Heart right ventricle (tissue), 16 donors: ENCODE measurements at regions not wholly inside any gene's neighbourhood (a gene's known extent, or its start where the extent isn't known, plus 50 kb on each side); places are given as distances from the start of the nearest gene placed in this dataset.
"Not testable (repeated sequence)": the region's sequence is repeated elsewhere in the genome, so short reads cannot be mapped to it uniquely, and the experiment has no call there.

Source experiments
- ATAC-seq, 8 donors: fragments of 200-7000 bp; cut with Tn5 transposase; one replicate each; pipeline ENCODE4 v1.9.1; 2020; ENCODE audit warnings: mild to moderate bottlenecking in 8 of 8, moderate library complexity in 8 of 8, moderate number of reproducible peaks in 1 of 8
- DNase-seq, 2 donors: peaks; one replicate each; pipeline ENCODE4 v3.0.0-alpha.2; 2020
- H3K27ac ChIP-seq, 10 donors: fragments of 200-600 bp; sonication (generic) in 2 of 10; one replicate each; pipeline versions ENCODE4 v1.5.0 to v1.8.0; 2020 to 2022; ENCODE audit warnings: mild to moderate bottlenecking in 3 of 10
- H3K27me3 ChIP-seq, 7 donors: fragments of 200-600 bp; one replicate each; pipeline ENCODE4 v1.8.0; 2021 to 2022; ENCODE audit warnings: mild to moderate bottlenecking in 2 of 7
- H3K36me3 ChIP-seq, 9 donors: fragments of 200-600 bp; sonication (generic) in 1 of 9; one replicate each; pipeline versions ENCODE4 v1.5.0 to v1.8.0; 2020 to 2022; ENCODE audit warnings: mild to moderate bottlenecking in 2 of 9
- H3K4me1 ChIP-seq, 9 donors: fragments of 200-600 bp; sonication (generic) in 1 of 9; one replicate each; pipeline versions ENCODE4 v1.5.0 to v1.8.0; 2020 to 2022; ENCODE audit warnings: mild to moderate bottlenecking in 4 of 9
- H3K4me3 ChIP-seq, 10 donors: fragments of 200-600 bp; sonication (generic) in 2 of 10; one replicate each; pipeline versions ENCODE4 v1.5.0 to v1.8.0; 2020 to 2022; ENCODE audit warnings: mild to moderate bottlenecking in 7 of 10, moderate library complexity in 2 of 10
- H3K9me3 ChIP-seq, 11 donors: fragments of 200-600 bp in 10 of 11; sonication (generic) in 2 of 11; one replicate each; pipeline versions ENCODE4 v1.5.0 to v1.8.0; 2013 to 2022; ENCODE audit warnings: mild to moderate bottlenecking in 2 of 11, control low read depth in 1 of 11, moderate library complexity in 1 of 11
- CTCF ChIP-seq, 9 donors: fragments of 200-600 bp; sonication (generic) in 2 of 9; IDR thresholded peaks; one replicate each; pipeline versions ENCODE4 v1.5.0 to v1.8.0; 2021 to 2022; ENCODE audit warnings: antibody characterized with exemption in 9 of 9, mild to moderate bottlenecking in 5 of 9, moderate library complexity in 1 of 9
- WGBS, 2 donors: extraction: QIAGEN DNeasy Blood & Tissue Kit; methylation state at CpG; one replicate each; pipeline ENCODE4 v1.1.7; 2013; ENCODE audit warnings: inconsistent platforms in 1 of 2; 5-methylcytosine and 5-hydroxymethylcytosine counted together
- intact Hi-C, 10 donors: fragments of 100-400 bp; cut with DNase I; formaldehyde crosslinking; loops; one replicate each; pipeline versions ENCODE4 v1.11.1 to v1.14.2; 2022
- donor health status: Arrhythmogenic right ventricular cardiomyopathy.
- donor health status: ischemic (EF 13 %, LVEDD 7.1; RV severe dilation, severe dysfunction).
- donor health status: healthy with polysubstance abuse.
- donor health status: DM: no; HTN: yes; CAD: no.
- donor health status: DM: no; HTN: no; CAD: no.
- donor health status: ischemic (EF 25% LVEDD 6.9; RV normal size, moderate dysfunction).
- donor health status: ischemic (EF 25% LVEDD 5.7; RV mildly dilated, moderate dysfunction).
- donor health status: healthy.
- donor health status: DM: yes; HTN: yes; CAD: no.
- donor health status: Ischemic cardiomyopathy.
- donor health status: ischemic (EF 35%, LVEDD 5.7; RV mildly dilated, moderate dysfunction).
- donor health status: nonischemic (EF 11% LVEDD 7.7; RV severe dilation, severe dysfunction).
- donor health status: DM: yes; HTN: yes; CAD: no.
- donor health status: PGD.
- donor health status: ischemic (EF 29% LVEDD 5.4; RV normal size, mild dysfunction).
- donor health status: nonischemic (EF 23%, LVEDD 6.1; RV moderate dilation, normal function).

- 57 to 64% methylated on average over 2 of the region's 2 CpGs for WGBS, 2 donors
- Histone ChIP-seq H3K4me3 (no peak overlapping the region), H3K27ac (no peak overlapping the region), H3K36me3 (no peaks in the 10 kb centered on the region), H3K4me1 (no peaks in the 10 kb centered on the region), H3K9me3 (peaks cover 0 to 27% (median 8%) of the 10 kb centered on the region in 11 donors), H3K27me3 (no peaks in the 10 kb centered on the region)
- DNase-seq (no peak), ATAC-seq (no peak)
- no peak for TF ChIP-seq CTCF (IDR thresholded peaks at IDR 0.05)
- intact Hi-C loops: no loop called here
Observed at GRCh38 chr14:29403091-29403490, 524.6 kb downstream of the PRKD1 start.

GRCh38 chr14:29410581-29410980, 517.1 kb downstream of the PRKD1 start:
- no peaks in the 10 kb centered on the region for H3K36me3 ChIP-seq
- peaks cover 0 to 2% (median 0%) of the 10 kb centered on the region in 7 donors for H3K27me3 ChIP-seq
- intact Hi-C loops: no loop called here
- H3K4me1 ChIP-seq: no peaks in the 10 kb centered on the region
- no peak for TF ChIP-seq CTCF (IDR thresholded peaks at IDR 0.05)
- WGBS, 2 donors: 90 to 96% methylated on average over 2 of the region's 2 CpGs
- ATAC-seq (no peak), DNase-seq (no peak)
- no peak overlapping the region for H3K4me3 ChIP-seq
- no peak overlapping the region for H3K27ac ChIP-seq
- H3K9me3 ChIP-seq: peaks cover 0 to 49% (median 8%) of the 10 kb centered on the region in 11 donors

GRCh38 chr14:29414931-29415330, 512.7 kb downstream of the PRKD1 start:
- H3K27me3 ChIP-seq, H3K4me1 ChIP-seq, H3K27ac ChIP-seq, DNase-seq, ATAC-seq, intact Hi-C loops, H3K36me3 ChIP-seq, H3K4me3 ChIP-seq: not testable (repeated sequence)
- peaks cover 0 to 16% (median 0%) of the 10 kb centered on the region in 11 donors for H3K9me3 ChIP-seq
- 74 to 81% methylated on average over 5 of the region's 5 CpGs for WGBS, 2 donors

DNA sequence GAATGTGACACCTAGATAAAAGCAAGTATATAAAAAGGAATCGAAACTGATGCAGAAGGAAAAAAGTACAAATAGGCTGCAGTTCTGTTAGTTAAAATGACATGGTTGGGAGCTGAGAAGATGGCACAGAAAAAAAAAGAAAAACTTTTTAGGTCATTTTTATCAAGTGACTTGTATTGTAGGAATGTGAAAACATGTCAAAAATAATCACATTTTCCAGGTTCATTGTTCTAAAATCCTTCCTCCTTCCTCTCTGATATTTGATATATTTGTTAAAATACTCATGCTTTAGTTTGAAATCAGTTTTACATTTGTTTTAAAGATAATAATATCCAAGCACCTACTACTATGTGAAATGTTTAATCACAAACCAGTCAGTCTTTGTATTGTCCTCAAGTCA, 507.9 kb downstream of the PRKD1 start:
- Histone ChIP-seq H3K9me3 (no peaks in the 10 kb centered on the region), H3K27ac (no peak overlapping the region), H3K27me3 (peaks cover 0 to 5% (median 0%) of the 10 kb centered on the region in 7 donors), H3K4me1 (no peaks in the 10 kb centered on the region), H3K4me3 (no peak overlapping the region), H3K36me3 (no peaks in the 10 kb centered on the region)
- TF ChIP-seq CTCF (IDR thresholded peaks at IDR 0.05): no peak
- 63 to 79% methylated on average over 1 of the region's 1 CpG for WGBS, 2 donors
- DNase-seq (no peak), ATAC-seq (no peak)
- intact Hi-C loops: no loop called here

DNA sequence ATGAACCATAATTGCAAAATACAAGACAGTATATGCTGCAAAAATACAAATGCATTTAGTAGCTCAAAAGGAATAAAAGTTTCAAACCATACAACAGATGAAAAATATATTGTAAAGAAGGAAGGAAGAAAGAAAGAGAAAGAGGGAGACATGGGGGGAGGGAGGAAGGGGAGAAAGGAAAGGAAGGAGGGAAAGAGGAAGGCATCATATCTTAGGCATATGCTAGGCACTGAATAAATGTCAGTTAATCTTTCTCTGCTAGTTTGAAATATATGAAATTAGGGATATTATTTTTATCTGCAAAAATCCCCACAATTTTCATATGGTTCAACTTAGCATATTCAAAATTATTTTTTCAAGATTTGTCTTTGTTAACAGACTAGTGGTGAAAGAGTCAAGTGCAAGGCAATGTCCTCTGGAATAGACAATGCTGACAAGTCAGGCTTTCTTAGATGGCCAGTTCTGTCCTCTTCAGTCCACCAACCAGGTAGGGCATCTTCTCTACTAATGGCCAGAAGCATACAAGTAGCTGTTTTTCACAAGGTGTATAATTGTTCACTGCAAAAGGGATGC, 506.4 kb downstream of the PRKD1 start:
- Histone ChIP-seq H3K4me1 (no peaks in the 10 kb centered on the region), H3K9me3 (no peaks in the 10 kb centered on the region), H3K27me3 (peaks cover 0 to 5% (median 0%) of the 10 kb centered on the region in 7 donors), H3K4me3 (no peak overlapping the region), H3K36me3 (no peaks in the 10 kb centered on the region), H3K27ac (no peak overlapping the region)
- TF ChIP-seq CTCF (IDR thresholded peaks at IDR 0.05): no peak
- ATAC-seq (no peak), DNase-seq (no peak)
- intact Hi-C loops: no loop called here
